IMR-90 (cell line): ENCODE measurements at regions not wholly inside any gene's neighbourhood (a gene's known extent, or its start where the extent isn't known, plus 50 kb on each side); places are given as distances from the start of the nearest gene placed in this dataset.

Source experiments
- ATAC-seq: fragments of 200-7000 bp; cut with Tn5 transposase; 2 replicates; pipeline ENCODE4 v1.9.1; 2020; ENCODE audit warnings: low read depth, mild to moderate bottlenecking, moderate library complexity
- BruUV-seq: library from RNA; stranded (reverse); fragments of 400-500 nt; replicated peaks from 2 replicates; lab custom pipeline; 2021; lab: Mats Ljungman, UMichigan
- CTCF ChIA-PET: fragments of 300-600 bp; formaldehyde crosslinking; extraction: SDS; loops from one replicate; lab custom pipeline; 2021; ENCODE audit warnings: antibody characterized with exemption; lab: Yijun Ruan, JAX
- POLR2A ChIA-PET: fragments of 300-600 bp; sonication (Branson Sonifier 250); formaldehyde crosslinking; loops from one replicate; lab custom pipeline; 2022; ENCODE audit warnings: antibody characterized with exemption; ENCODE audit not compliant: unreplicated experiment; lab: Charles Lee
- DNase-seq: peaks from one replicate; pipeline ENCODE4 v3.0.0; 2013
- H2AFZ ChIP-seq: replicated peaks from 2 replicates; pipeline ENCODE3; 2013; ENCODE audit warnings: low read length, mild to moderate bottlenecking; ENCODE audit not compliant: poor library complexity
- H2AK5ac ChIP-seq: 2 replicates; pipeline ENCODE4 v1.6.1; 2013; ENCODE audit warnings: low read depth, low read length, inconsistent platforms
- H2AK9ac ChIP-seq: replicated peaks from 2 replicates; pipeline ENCODE3; 2013; ENCODE audit warnings: mild to moderate bottlenecking, low read depth, low read length, moderate library complexity; ENCODE audit not compliant: poor library complexity
- H2BK120ac ChIP-seq: 2 replicates; pipeline ENCODE4 v1.6.1; 2013; ENCODE audit warnings: low read depth, low read length, inconsistent platforms
- H2BK15ac ChIP-seq: 3 replicates; pipeline ENCODE4 v1.6.1; 2013; ENCODE audit warnings: low read depth, low read length, inconsistent platforms
- H2BK20ac ChIP-seq: 2 replicates; pipeline ENCODE4 v1.6.1; 2013; ENCODE audit warnings: low read depth, mild to moderate bottlenecking, inconsistent platforms, low read length, moderate library complexity
- H2BK5ac ChIP-seq: 2 replicates; pipeline ENCODE4 v1.6.1; 2013; ENCODE audit warnings: mild to moderate bottlenecking, low read depth, low read length, inconsistent platforms; ENCODE audit not compliant: poor library complexity, severe bottlenecking
- H3K14ac ChIP-seq: replicated peaks from 2 replicates; pipeline ENCODE4 v1.6.1; 2013; ENCODE audit warnings: low read depth, low read length, inconsistent platforms
- H3K18ac ChIP-seq: 2 replicates; pipeline ENCODE4 v1.6.1; 2013; ENCODE audit warnings: low read depth, low read length, control low read depth
- H3K23ac ChIP-seq: 2 replicates; pipeline ENCODE4 v1.6.1; 2013; ENCODE audit warnings: low read depth, low read length, inconsistent platforms
- H3K27ac ChIP-seq: 2 replicates; pipeline ENCODE4 v1.5.1; 2013; ENCODE audit warnings: mild to moderate bottlenecking, control low read depth, low read length; ENCODE audit not compliant: insufficient read depth
- H3K27me3 ChIP-seq: 2 replicates; pipeline ENCODE4 v1.6.1; 2013; ENCODE audit warnings: low read length; ENCODE audit not compliant: control insufficient read depth, insufficient read depth
- H3K36me3 ChIP-seq: 2 replicates; pipeline ENCODE4 v1.6.1; 2013; ENCODE audit warnings: low read length, mixed read lengths; ENCODE audit not compliant: control insufficient read depth, insufficient read depth
- H3K4ac ChIP-seq: 2 replicates; pipeline ENCODE4 v1.6.1; 2013; ENCODE audit warnings: low read depth, low read length, inconsistent platforms
- H3K4me1 ChIP-seq: 2 replicates; pipeline ENCODE4 v1.6.1; 2013; ENCODE audit warnings: low read length, mixed read lengths; ENCODE audit not compliant: control insufficient read depth, insufficient read depth
- H3K4me2 ChIP-seq: 2 replicates; pipeline ENCODE4 v1.6.1; 2013; ENCODE audit warnings: low read depth, mild to moderate bottlenecking, control low read depth, low read length, moderate library complexity
- H3K4me3 ChIP-seq: 2 replicates; pipeline ENCODE4 v1.5.1; 2013; ENCODE audit warnings: low read depth, mild to moderate bottlenecking, control low read depth, low read length, moderate library complexity; ENCODE audit not compliant: insufficient read depth
- H3K56ac ChIP-seq: 2 replicates; pipeline ENCODE4 v1.6.1; 2013; ENCODE audit warnings: low read length, inconsistent platforms; ENCODE audit not compliant: insufficient read depth; ENCODE audit errors: extremely low read depth
- H3K79me1 ChIP-seq, 2 experiments: 2 replicates each; pipeline ENCODE4 v1.6.1; 2013; ENCODE audit warnings: low read length in 2 of 2, inconsistent platforms in 1 of 2, low read depth in 1 of 2
- H3K9ac ChIP-seq: 2 replicates; pipeline ENCODE4 v1.6.1; 2013; ENCODE audit warnings: low read depth, low read length, control low read depth
- H3K9me1 ChIP-seq: 2 replicates; pipeline ENCODE4 v1.6.1; 2013; ENCODE audit warnings: low read length, inconsistent platforms; ENCODE audit not compliant: insufficient read depth
- H3K9me3 ChIP-seq: 2 replicates; pipeline ENCODE4 v1.6.1; 2013; ENCODE audit warnings: low read length; ENCODE audit not compliant: control insufficient read depth, insufficient read depth
- H4K20me1 ChIP-seq: 2 replicates; pipeline ENCODE4 v1.6.1; 2013; ENCODE audit warnings: low read length, inconsistent platforms; ENCODE audit not compliant: insufficient read depth
- H4K5ac ChIP-seq: 2 replicates; pipeline ENCODE4 v1.6.1; 2013; ENCODE audit warnings: mild to moderate bottlenecking, low read depth, low read length, control low read depth
- H4K8ac ChIP-seq, 2 experiments: 2 replicates each; pipeline ENCODE4 v1.6.1; 2013; ENCODE audit warnings: low read depth in 2 of 2, low read length in 2 of 2, control low read depth in 1 of 2, inconsistent platforms in 1 of 2
- H4K91ac ChIP-seq: 2 replicates; pipeline ENCODE4 v1.6.1; 2013; ENCODE audit warnings: low read depth, low read length, inconsistent platforms; ENCODE audit not compliant: insufficient read depth
- BHLHE40 ChIP-seq: fragments of 150-350 bp; IDR thresholded peaks from 2 replicates; pipeline ENCODE4 v1.6.1; 2016; ENCODE audit warnings: mild to moderate bottlenecking, low read depth, low read length
- CEBPB ChIP-seq: IDR thresholded peaks from 2 replicates; pipeline ENCODE4 v1.6.1; 2012; ENCODE audit warnings: low read depth, low read length, improper control_type of control experiment
- CHD1 ChIP-seq: IDR thresholded peaks from 2 replicates; pipeline ENCODE4 v1.6.1; 2012; ENCODE audit warnings: low read depth, low read length, improper control_type of control experiment
- CTCF ChIP-seq: conservative IDR thresholded peaks from 2 replicates; pipeline ENCODE4 v1.5.1; 2012; ENCODE audit warnings: mild to moderate bottlenecking, low read depth, low read length, improper control_type of control experiment
- FOS ChIP-seq: fragments of 150-350 bp; IDR thresholded peaks from 2 replicates; pipeline ENCODE4 v1.6.1; 2016; ENCODE audit warnings: low read depth, low read length
- MAFK ChIP-seq: IDR thresholded peaks from 2 replicates; pipeline ENCODE4 v1.6.1; 2012; ENCODE audit warnings: low read depth, low read length, improper control_type of control experiment
- MAZ ChIP-seq: IDR thresholded peaks from 2 replicates; pipeline ENCODE4 v1.6.1; 2012; ENCODE audit warnings: low read depth, mild to moderate bottlenecking, low read length, improper control_type of control experiment, moderate library complexity, borderline replicate concordance
- MXI1 ChIP-seq: IDR thresholded peaks from 2 replicates; pipeline ENCODE4 v1.6.1; 2012; ENCODE audit warnings: low read depth, mild to moderate bottlenecking, low read length, moderate library complexity, borderline replicate concordance
- NFE2L2 ChIP-seq: fragments of 150-350 bp; IDR thresholded peaks from 2 replicates; pipeline ENCODE4 v1.6.1; 2016; ENCODE audit warnings: low read depth, mild to moderate bottlenecking, low read length
- POLR2A ChIP-seq: IDR thresholded peaks from 2 replicates; pipeline ENCODE4 v1.6.1; 2012; ENCODE audit warnings: mild to moderate bottlenecking, low read depth, low read length
- RAD21 ChIP-seq: IDR thresholded peaks from 2 replicates; pipeline ENCODE4 v1.6.1; 2012; ENCODE audit warnings: low read length, improper control_type of control experiment
- RCOR1 ChIP-seq: IDR thresholded peaks from 2 replicates; pipeline ENCODE4 v1.6.1; 2012; ENCODE audit warnings: mild to moderate bottlenecking, low read length, improper control_type of control experiment; ENCODE audit not compliant: insufficient replicate concordance
- RFX5 ChIP-seq: IDR thresholded peaks from 2 replicates; pipeline ENCODE4 v1.8.0; 2012; ENCODE audit warnings: low read depth, mild to moderate bottlenecking, low read length, moderate library complexity
- SMC3 ChIP-seq: fragments of 150-350 bp; IDR thresholded peaks from 2 replicates; pipeline ENCODE4 v1.6.1; 2016; ENCODE audit warnings: low read depth, mild to moderate bottlenecking, antibody characterized with exemption, low read length, moderate library complexity
- USF2 ChIP-seq: fragments of 150-350 bp; IDR thresholded peaks from 2 replicates; pipeline ENCODE4 v1.6.1; 2017; ENCODE audit warnings: mild to moderate bottlenecking, antibody characterized with exemption, low read length, low read depth
- WGBS, 2 experiments: methylation state at CpG; one replicate each; pipeline versions ENCODE4 v1.1.5 to v1.1.7; 2013; ENCODE audit warnings: missing lambda C conversion rate in 2 of 2; ENCODE audit not compliant: insufficient read length in 1 of 2; ENCODE audit errors: extremely low coverage in 2 of 2; 5-methylcytosine and 5-hydroxymethylcytosine counted together
- dilution Hi-C: fragments of 300-500 bp; cut with HindIII; formaldehyde crosslinking; loops from one replicate; pipeline ENCODE4 v1.14.3; 2018; ENCODE audit warnings: low sequenced_read_pairs; ENCODE audit not compliant: unreplicated experiment
- in situ Hi-C: fragments of 300-500 bp; cut with MboI; formaldehyde crosslinking; loops from 3 replicates; pipeline ENCODE4 v1.14.3; 2019; ENCODE audit warnings: low sequenced_read_pairs, inconsistent platforms, mixed read lengths
- intact Hi-C: fragments of 100-400 bp; cut with micrococcal nuclease; formaldehyde crosslinking; loops from 2 replicates; pipeline ENCODE4 v1.10.0; 2022

GRCh38 chr5:116750631-116751580, 176.3 kb upstream of the SEMA6A start:
- Histone ChIP-seq H3K36me3 (no peaks in the 10 kb centered on the region), H3K79me1 (no peaks in the 10 kb centered on the region), H2BK20ac (no peak overlapping the region), H2BK15ac (no peak overlapping the region), H2AK9ac (no peak overlapping the region), H2AFZ (no peak overlapping the region), H2BK120ac (no peak overlapping the region), H4K20me1 (no peaks in the 10 kb centered on the region), H3K56ac (no peak overlapping the region), H3K23ac (no peak overlapping the region), H4K91ac (no peak overlapping the region), H3K9ac (no peak overlapping the region), H3K4ac (no peak overlapping the region), H3K27ac (no peak overlapping the region), H3K9me1 (no peaks in the 10 kb centered on the region), H3K18ac (no peak overlapping the region), H3K4me2 (no peak overlapping the region), H3K4me1 (no peaks in the 10 kb centered on the region), H3K14ac (no peak overlapping the region), H3K4me3 (no peak overlapping the region), H4K5ac (no peak overlapping the region), H4K8ac (no peak overlapping the region), H2BK5ac (no peak overlapping the region), H3K27me3 (no peaks in the 10 kb centered on the region), H2AK5ac (no peak overlapping the region), H3K9me3 (peaks cover 8% of the 10 kb centered on the region; the same call in 1 of the 2 replicates)
- CTCF ChIA-PET: no interaction called here
- TF ChIP-seq CTCF (no peak), MAZ (no peak), RCOR1 (no peak), CHD1 (no peak), MXI1 (no peak), RAD21 (no peak), FOS (no peak), BHLHE40 (no peak), RFX5 (no peak), MAFK (no peak), SMC3 (no peak), POLR2A (no peak), USF2 (no peak), NFE2L2 (no peak), CEBPB (no peak)
- no TSS peak for BruUV-seq
- no peak for DNase-seq
- intact Hi-C loops (no loop called here), dilution Hi-C loops (no loop called here), in situ Hi-C loops (no loop called here)
- POLR2A ChIA-PET: no interaction called here
- ATAC-seq: no peak
- no CpG with 5 or more reads among the region's 2 CpGs for WGBS, 2 experiments
